Spleen (tissue), 11 donors: ENCODE measurements at regions not wholly inside any gene's neighbourhood (a gene's known extent, or its start where the extent isn't known, plus 50 kb on each side); places are given as distances from the start of the nearest gene placed in this dataset.
A peak's percentile ranks its signal among the peaks of the same experiment; 100 is the strongest.

Experiments used
- DNase-seq: peaks from one replicate; pipeline ENCODE4 v3.0.0-alpha.2; 2020
- H3K27ac ChIP-seq, 8 donors: fragments of 200-600 bp; sonication (generic) in 7 of 8; 1 replicate in 4 of 8; 2 replicates in 4 of 8; pipeline versions ENCODE4 v1.5.0 to v1.8.0; 2016 to 2021; ENCODE audit warnings: inconsistent platforms in 4 of 8, mild to moderate bottlenecking in 4 of 8, moderate library complexity in 1 of 8
- H3K27me3 ChIP-seq, 7 donors: fragments of 200-600 bp; sonication (generic) in 6 of 7; replicated peaks in 1 of 7; 1 replicate in 4 of 7; 2 replicates in 3 of 7; pipeline versions ENCODE4 v1.5.0 to v1.8.0; 2016 to 2021; ENCODE audit warnings: inconsistent platforms in 3 of 7, mild to moderate bottlenecking in 1 of 7
- H3K36me3 ChIP-seq, 6 donors: fragments of 200-600 bp; sonication (generic) in 5 of 6; 1 replicate in 4 of 6; 2 replicates in 2 of 6; pipeline versions ENCODE4 v1.5.0 to v1.8.0; 2016 to 2021; ENCODE audit warnings: inconsistent platforms in 2 of 6
- H3K4me1 ChIP-seq, 6 donors: fragments of 200-600 bp; sonication (generic) in 5 of 6; 1 replicate in 3 of 6; 2 replicates in 3 of 6; pipeline versions ENCODE4 v1.5.0 to v1.8.0; 2016 to 2021; ENCODE audit warnings: inconsistent platforms in 3 of 6
- H3K4me3 ChIP-seq, 8 donors: fragments of 200-600 bp; sonication (generic) in 7 of 8; 1 replicate in 4 of 8; 2 replicates in 4 of 8; pipeline versions ENCODE4 v1.5.0 to v1.8.0; 2016 to 2021; ENCODE audit warnings: inconsistent platforms in 4 of 8, mild to moderate bottlenecking in 4 of 8, moderate library complexity in 2 of 8
- H3K9me3 ChIP-seq, 8 donors: fragments of 200-600 bp; sonication (generic) in 7 of 8; 1 replicate in 4 of 8; 2 replicates in 4 of 8; pipeline versions ENCODE4 v1.5.0 to v1.8.0; 2016 to 2021; ENCODE audit warnings: inconsistent platforms in 4 of 8
- POLR2A ChIP-seq, 3 donors: fragments of 450-650 bp; IDR thresholded peaks; one replicate each; pipeline ENCODE4 v1.5.1; 2017; ENCODE audit warnings: antibody characterized with exemption in 3 of 3, mild to moderate bottlenecking in 1 of 3
- POLR2AphosphoS5 ChIP-seq, 3 donors: sonication (generic); formaldehyde crosslinking; IDR thresholded peaks; one replicate each; pipeline ENCODE4 v1.5.1; 2017; ENCODE audit warnings: antibody characterized with exemption in 3 of 3
- WGBS, 5 donors: extraction: QIAGEN DNeasy Blood & Tissue Kit in 3 of 5; methylation state at CpG; one replicate each; pipeline versions ENCODE4 v1.1.5 to v1.1.7; 2013 to 2018; 5-methylcytosine and 5-hydroxymethylcytosine counted together
- intact Hi-C: fragments of 100-400 bp; cut with DNase I; formaldehyde crosslinking; loops from one replicate; pipeline ENCODE4 v1.15.0; 2023; ENCODE audit warnings: low total_unique reads
- TF ChIP-seq, protein P1 (sequence below), 11 experiments: fragments of 200-600 bp in 7 of 11; fragments of 450-650 bp in 4 of 11; sonication (generic) in 4 of 11; IDR thresholded peaks in 8 of 11; conservative IDR thresholded peaks in 3 of 11; 1 replicate in 7 of 11; 2 replicates in 4 of 11; pipeline versions ENCODE4 v1.4.0 to v1.8.0; 2016 to 2021; ENCODE audit warnings: antibody characterized with exemption in 11 of 11, inconsistent platforms in 4 of 11, mild to moderate bottlenecking in 1 of 11
- donor health status: healthy with polysubstance abuse.
- donor health status: DM: no; HTN: no; CAD: no; lungs with moderate emphysema.
- donor health status: DM: no; HTN: no; CAD: no.
- donor health status: Bipolar disorder and iron deficiency.
- donor health status: healthy.
- donor health status: DM: no; HTN: no; CAD: no.
- donor health status: DM: yes; HTN: yes; CAD: no.

GRCh38 chr7:81470724-81471379 is 299.0 kb downstream of the HGF start:
- H3K9me3 ChIP-seq = no peaks in the 10 kb centered on the region
- no peaks in the 10 kb centered on the region for H3K4me1 ChIP-seq
- TF ChIP-seq POLR2A (IDR thresholded peaks at IDR 0.05) (no peak), POLR2AphosphoS5 (IDR thresholded peaks at IDR 0.05) (no peak)
- TF ChIP-seq, protein P1, sequence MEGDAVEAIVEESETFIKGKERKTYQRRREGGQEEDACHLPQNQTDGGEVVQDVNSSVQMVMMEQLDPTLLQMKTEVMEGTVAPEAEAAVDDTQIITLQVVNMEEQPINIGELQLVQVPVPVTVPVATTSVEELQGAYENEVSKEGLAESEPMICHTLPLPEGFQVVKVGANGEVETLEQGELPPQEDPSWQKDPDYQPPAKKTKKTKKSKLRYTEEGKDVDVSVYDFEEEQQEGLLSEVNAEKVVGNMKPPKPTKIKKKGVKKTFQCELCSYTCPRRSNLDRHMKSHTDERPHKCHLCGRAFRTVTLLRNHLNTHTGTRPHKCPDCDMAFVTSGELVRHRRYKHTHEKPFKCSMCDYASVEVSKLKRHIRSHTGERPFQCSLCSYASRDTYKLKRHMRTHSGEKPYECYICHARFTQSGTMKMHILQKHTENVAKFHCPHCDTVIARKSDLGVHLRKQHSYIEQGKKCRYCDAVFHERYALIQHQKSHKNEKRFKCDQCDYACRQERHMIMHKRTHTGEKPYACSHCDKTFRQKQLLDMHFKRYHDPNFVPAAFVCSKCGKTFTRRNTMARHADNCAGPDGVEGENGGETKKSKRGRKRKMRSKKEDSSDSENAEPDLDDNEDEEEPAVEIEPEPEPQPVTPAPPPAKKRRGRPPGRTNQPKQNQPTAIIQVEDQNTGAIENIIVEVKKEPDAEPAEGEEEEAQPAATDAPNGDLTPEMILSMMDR (IDR thresholded peaks at IDR 0.05 in 8 of 11, conservative IDR thresholded peaks at IDR 0.05 in 3 of 11) = no peak
- DNase-seq = no peak
- WGBS, 5 donors = 61 to 79% (median 75%) methylated on average over 6 of the region's 6 CpGs
- H3K4me3 ChIP-seq = no peak overlapping the region
- H3K27me3 ChIP-seq = no peaks in the 10 kb centered on the region
- no peaks in the 10 kb centered on the region for H3K36me3 ChIP-seq
- H3K27ac ChIP-seq = no peak overlapping the region
- intact Hi-C loops = loop anchor here (5.0 kb wide), 1 partner anchor 774 kb away; no protein-coding TSS in a partner anchor

DNA sequence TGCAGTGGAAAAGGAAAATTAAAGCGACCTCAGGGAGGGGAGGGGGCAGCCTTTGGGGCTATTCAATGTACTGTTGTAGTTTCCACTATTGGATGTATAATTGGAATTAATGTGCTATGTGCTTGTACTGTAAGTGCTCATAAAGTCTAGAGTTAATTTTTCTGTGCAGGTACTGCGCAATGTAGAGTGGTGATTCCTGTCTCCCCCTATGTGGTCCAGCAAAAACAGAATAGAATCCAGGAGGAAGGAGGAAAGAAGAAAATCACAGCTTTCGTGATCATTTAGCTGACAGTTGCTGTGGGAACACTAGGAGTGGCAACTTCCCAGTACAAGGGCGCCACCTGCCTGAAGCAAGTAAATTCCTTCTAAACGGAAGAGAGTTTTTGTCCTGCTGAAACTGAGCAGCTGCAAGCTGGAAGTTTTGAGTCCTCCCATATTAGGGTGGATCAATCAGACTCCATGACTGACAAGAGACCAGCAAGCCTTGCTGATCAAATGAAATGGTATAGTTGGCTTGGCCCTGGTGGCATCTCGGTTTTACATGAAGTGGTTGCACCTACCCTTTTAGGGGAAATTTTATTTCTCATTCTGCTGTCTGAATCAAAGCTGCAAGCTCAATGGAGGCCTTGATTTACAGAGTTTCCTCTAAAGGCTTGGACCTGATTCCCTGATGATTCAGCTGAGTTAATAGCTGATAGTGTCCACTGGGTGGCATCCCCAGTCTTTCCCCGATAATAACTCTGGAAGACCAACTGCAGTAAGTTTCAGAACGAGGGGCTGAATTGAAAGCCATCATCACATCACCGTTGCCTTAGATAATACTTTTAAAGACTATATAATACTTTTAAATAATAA is 299.8 kb downstream of the HGF start:
- Histone ChIP-seq H3K9me3 (no peaks in the 10 kb centered on the region), H3K27me3 (no peaks in the 10 kb centered on the region), H3K27ac (no peak overlapping the region), H3K4me3 (no peak overlapping the region), H3K36me3 (no peaks in the 10 kb centered on the region), H3K4me1 (no peaks in the 10 kb centered on the region)
- 34 to 46% (median 43%) methylated on average over 9 of the region's 9 CpGs for WGBS, 5 donors
- intact Hi-C loops = loop anchor here (5.0 kb wide), 1 partner anchor 773 kb away; no protein-coding TSS in a partner anchor
- DNase-seq = no peak
- TF ChIP-seq POLR2AphosphoS5 (IDR thresholded peaks at IDR 0.05) = no peak
- TF ChIP-seq, protein P1 (IDR thresholded peaks at IDR 0.05 in 8 of 11, conservative IDR thresholded peaks at IDR 0.05 in 3 of 11) = peak in 9 of 11 experiments; percentile 5 to 51 (median 42)
- TF ChIP-seq POLR2A (IDR thresholded peaks at IDR 0.05) = no peak

DNA sequence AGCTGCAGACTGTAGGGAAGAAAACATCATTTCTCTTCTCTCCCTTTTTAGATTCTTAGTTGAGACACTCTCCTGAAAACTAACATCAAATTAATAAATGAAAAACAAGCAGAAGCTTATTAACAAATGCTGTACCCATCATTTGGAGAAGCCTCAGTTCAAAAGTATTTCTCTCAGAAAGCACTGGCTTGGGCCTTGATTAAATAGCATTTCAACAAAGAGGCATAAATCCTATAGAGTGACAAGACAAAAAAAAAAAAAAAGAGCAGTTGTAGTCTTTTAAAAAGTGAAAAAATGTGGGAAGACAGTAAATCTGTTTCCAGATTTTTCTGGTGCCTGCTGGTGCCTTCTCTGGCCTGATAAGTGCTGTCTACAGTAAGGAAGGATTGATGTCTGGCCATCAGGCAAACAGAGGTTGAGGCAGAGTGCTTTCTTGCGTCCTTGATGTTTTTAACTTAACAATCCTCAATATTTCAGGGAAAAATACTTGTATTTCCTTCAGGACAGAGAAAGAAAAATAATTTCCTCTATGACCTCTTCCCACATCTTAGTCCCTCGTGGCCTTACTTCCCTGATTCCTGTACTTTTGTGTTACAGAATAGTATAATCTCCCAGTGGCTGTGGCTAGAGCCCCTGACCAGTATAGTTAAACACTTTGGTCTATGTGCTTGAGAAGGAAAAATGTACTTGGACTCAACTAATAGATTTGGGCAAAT is 300.5 kb downstream of the HGF start:
- no peak overlapping the region for H3K27ac ChIP-seq
- DNase-seq = no peak
- no peak overlapping the region for H3K4me3 ChIP-seq
- H3K36me3 ChIP-seq = no peaks in the 10 kb centered on the region
- no peaks in the 10 kb centered on the region for H3K9me3 ChIP-seq
- WGBS, 5 donors = 49 to 60% (median 55%) methylated on average over 2 of the region's 2 CpGs
- H3K27me3 ChIP-seq = no peaks in the 10 kb centered on the region
- no peaks in the 10 kb centered on the region for H3K4me1 ChIP-seq
- TF ChIP-seq, protein P1 (IDR thresholded peaks at IDR 0.05 in 8 of 11, conservative IDR thresholded peaks at IDR 0.05 in 3 of 11) = no peak
- no peak for TF ChIP-seq POLR2AphosphoS5 (IDR thresholded peaks at IDR 0.05)
- TF ChIP-seq POLR2A (IDR thresholded peaks at IDR 0.05) = no peak
- intact Hi-C loops = no loop called here
